ENCODE measurements at regions not wholly inside any gene's neighbourhood (a gene's known extent, or its start where the extent isn't known, plus 50 kb on each side); places are given as distances from the start of the nearest gene placed in this dataset.

GRCh38 chr15:39273717-39274411, 307.0 kb upstream of the THBS1 start:
- TF ChIP-seq CTCF (IDR thresholded peaks at IDR 0.05 in 8 of 11, conservative IDR thresholded peaks at IDR 0.05 in 3 of 11) (no peak), POLR2AphosphoS5 (IDR thresholded peaks at IDR 0.05) (no peak)

Measured in spleen (tissue), 7 donors.